ENCODE measurements at regions not wholly inside any gene's neighbourhood (a gene's known extent, or its start where the extent isn't known, plus 50 kb on each side); places are given as distances from the start of the nearest gene placed in this dataset.
"Not testable (repeated sequence)": the region's sequence is repeated elsewhere in the genome, so short reads cannot be mapped to it uniquely, and the experiment has no call there.

GRCh38 chr15:93929375-93930094 is 301.8 kb upstream of the MCTP2 start:
- Mint-ChIP-seq H3K4me1 (ENCODE audit: low read depth in 2 of 2) (peaks cover 6 to 7% of the 10 kb centered on the region in 2 donors), H3K36me3 (ENCODE audit: insufficient read depth) (no peaks in the 10 kb centered on the region), H3K4me3 (no peak overlapping the region), H3K27me3 (peaks cover 9 to 37% of the 10 kb centered on the region in 2 donors), H3K9me3 (no peaks in the 10 kb centered on the region), H3K27ac (no peak overlapping the region)
- DNase-seq: no peak
- no peak for ATAC-seq (replicated peaks)

GRCh38 chr15:93920204-93920603 is 311.2 kb upstream of the MCTP2 start:
- ATAC-seq (replicated peaks): no peak
- no peak for DNase-seq
- H3K4me3 Mint-ChIP-seq: no peak overlapping the region

GRCh38 chr15:93918801-93919200 is 312.6 kb upstream of the MCTP2 start:
- H3K9me3 Mint-ChIP-seq; H3K36me3 Mint-ChIP-seq (ENCODE audit: insufficient read depth); H3K4me1 Mint-ChIP-seq (ENCODE audit: low read depth in 2 of 2); H3K4me3 Mint-ChIP-seq; ATAC-seq (replicated peaks); DNase-seq; H3K27ac Mint-ChIP-seq: not testable (repeated sequence)
- H3K27me3 Mint-ChIP-seq: peaks cover 9 to 24% of the 10 kb centered on the region in 2 donors

More at GRCh38 chr15:93920204-93920603, 311.2 kb upstream of the MCTP2 start:
- peaks cover 9 to 18% of the 10 kb centered on the region in 2 donors for H3K27me3 Mint-ChIP-seq
- no peaks in the 10 kb centered on the region for H3K4me1 Mint-ChIP-seq (ENCODE audit: low read depth in 2 of 2)
- H3K36me3 Mint-ChIP-seq (ENCODE audit: insufficient read depth): no peaks in the 10 kb centered on the region
- no peak overlapping the region for H3K27ac Mint-ChIP-seq
- peaks cover 0 to 4% of the 10 kb centered on the region in 2 donors for H3K9me3 Mint-ChIP-seq

- Mint-ChIP-seq H3K4me3 (no peak overlapping the region), H3K27me3 (peaks cover 9 to 24% of the 10 kb centered on the region in 2 donors), H3K36me3 (ENCODE audit: insufficient read depth) (no peaks in the 10 kb centered on the region), H3K9me3 (peaks cover 0 to 1% of the 10 kb centered on the region in 2 donors), H3K4me1 (ENCODE audit: low read depth in 2 of 2) (no peaks in the 10 kb centered on the region), H3K27ac (no peak overlapping the region)
- DNase-seq (no peak), ATAC-seq (replicated peaks) (no peak)
Measured at GRCh38 chr15:93917181-93917580, 314.2 kb upstream of the MCTP2 start.

- no peak overlapping the region for H3K27ac Mint-ChIP-seq
- H3K4me3 Mint-ChIP-seq: no peak overlapping the region
- H3K4me1 Mint-ChIP-seq (ENCODE audit: low read depth in 2 of 2): no peaks in the 10 kb centered on the region
- DNase-seq (no peak), ATAC-seq (replicated peaks) (no peak)
- H3K9me3 Mint-ChIP-seq: no peaks in the 10 kb centered on the region
- no peaks in the 10 kb centered on the region for H3K36me3 Mint-ChIP-seq (ENCODE audit: insufficient read depth)
- peaks cover 23 to 26% of the 10 kb centered on the region in 2 donors for H3K27me3 Mint-ChIP-seq
Measured at GRCh38 chr15:93913871-93914270, 317.5 kb upstream of the MCTP2 start.

- Mint-ChIP-seq H3K9me3 (no peaks in the 10 kb centered on the region), H3K36me3 (ENCODE audit: insufficient read depth) (no peaks in the 10 kb centered on the region), H3K27ac (no peak overlapping the region), H3K27me3 (peaks cover 23 to 26% of the 10 kb centered on the region in 2 donors), H3K4me1 (ENCODE audit: low read depth in 2 of 2) (no peaks in the 10 kb centered on the region), H3K4me3 (no peak overlapping the region)
- no peak for DNase-seq
- no peak for ATAC-seq (replicated peaks)
Measured at GRCh38 chr15:93913310-93913709, 318.1 kb upstream of the MCTP2 start.

GRCh38 chr15:93900476-93901400 is 330.6 kb upstream of the MCTP2 start:
- Mint-ChIP-seq H3K4me3 (no peak overlapping the region), H3K27me3 (peaks cover 16 to 26% of the 10 kb centered on the region in 2 donors), H3K27ac (no peak overlapping the region), H3K9me3 (no peaks in the 10 kb centered on the region), H3K36me3 (ENCODE audit: insufficient read depth) (no peaks in the 10 kb centered on the region), H3K4me1 (ENCODE audit: low read depth in 2 of 2) (no peaks in the 10 kb centered on the region)
- no peak for DNase-seq
- no peak for ATAC-seq (replicated peaks)

GRCh38 chr15:93899817-93900216 is 331.5 kb upstream of the MCTP2 start:
- ATAC-seq (replicated peaks): no peak
- no peak overlapping the region for H3K4me3 Mint-ChIP-seq
- H3K36me3 Mint-ChIP-seq (ENCODE audit: insufficient read depth): no peaks in the 10 kb centered on the region
- no peaks in the 10 kb centered on the region for H3K9me3 Mint-ChIP-seq
- no peaks in the 10 kb centered on the region for H3K4me1 Mint-ChIP-seq (ENCODE audit: low read depth in 2 of 2)
- no peak for DNase-seq
- no peak overlapping the region for H3K27ac Mint-ChIP-seq
- peaks cover 21 to 26% of the 10 kb centered on the region in 2 donors for H3K27me3 Mint-ChIP-seq

- ATAC-seq (replicated peaks) (no peak), DNase-seq (no peak)
- H3K36me3 Mint-ChIP-seq (ENCODE audit: insufficient read depth): no peaks in the 10 kb centered on the region
- H3K27me3 Mint-ChIP-seq: peaks cover 21 to 22% of the 10 kb centered on the region in 2 donors
- H3K27ac Mint-ChIP-seq: no peak overlapping the region
- no peaks in the 10 kb centered on the region for H3K4me1 Mint-ChIP-seq (ENCODE audit: low read depth in 2 of 2)
- no peaks in the 10 kb centered on the region for H3K9me3 Mint-ChIP-seq
- H3K4me3 Mint-ChIP-seq: no peak overlapping the region
Measured at GRCh38 chr15:93897377-93897776, 334.0 kb upstream of the MCTP2 start.

- no peak overlapping the region for H3K27ac Mint-ChIP-seq
- no peak overlapping the region for H3K4me3 Mint-ChIP-seq
- no peaks in the 10 kb centered on the region for H3K9me3 Mint-ChIP-seq
- ATAC-seq (replicated peaks) (no peak), DNase-seq (no peak)
- H3K36me3 Mint-ChIP-seq (ENCODE audit: insufficient read depth): no peaks in the 10 kb centered on the region
- peaks cover 13 to 21% of the 10 kb centered on the region in 2 donors for H3K27me3 Mint-ChIP-seq
- H3K4me1 Mint-ChIP-seq (ENCODE audit: low read depth in 2 of 2): no peaks in the 10 kb centered on the region
Measured at GRCh38 chr15:93895976-93896770, 335.2 kb upstream of the MCTP2 start.

GRCh38 chr15:93894438-93895036 is 336.8 kb upstream of the MCTP2 start:
- H3K27me3 Mint-ChIP-seq: peaks cover 11% of the 10 kb centered on the region in 2 donors
- DNase-seq (no peak), ATAC-seq (replicated peaks) (no peak)
- H3K9me3 Mint-ChIP-seq: no peaks in the 10 kb centered on the region
- H3K36me3 Mint-ChIP-seq (ENCODE audit: insufficient read depth): no peaks in the 10 kb centered on the region
- H3K27ac Mint-ChIP-seq: no peak overlapping the region
- no peaks in the 10 kb centered on the region for H3K4me1 Mint-ChIP-seq (ENCODE audit: low read depth in 2 of 2)
- H3K4me3 Mint-ChIP-seq: no peak overlapping the region

- no peak overlapping the region for H3K4me3 Mint-ChIP-seq
- H3K27me3 Mint-ChIP-seq: peaks cover 31 to 41% of the 10 kb centered on the region in 2 donors
- no peaks in the 10 kb centered on the region for H3K4me1 Mint-ChIP-seq (ENCODE audit: low read depth in 2 of 2)
- DNase-seq (no peak), ATAC-seq (replicated peaks) (no peak)
- H3K27ac Mint-ChIP-seq: no peak overlapping the region
- H3K9me3 Mint-ChIP-seq: no peaks in the 10 kb centered on the region
- no peaks in the 10 kb centered on the region for H3K36me3 Mint-ChIP-seq (ENCODE audit: insufficient read depth)
Measured at GRCh38 chr15:93887151-93887550, 344.2 kb upstream of the MCTP2 start.

- H3K36me3 Mint-ChIP-seq (ENCODE audit: insufficient read depth): no peaks in the 10 kb centered on the region
- H3K9me3 Mint-ChIP-seq: peaks cover 0 to 3% of the 10 kb centered on the region in 2 donors
- ATAC-seq (replicated peaks) (no peak), DNase-seq (no peak)
- H3K4me3 Mint-ChIP-seq: no peak overlapping the region
- H3K27ac Mint-ChIP-seq: no peak overlapping the region
- no peaks in the 10 kb centered on the region for H3K4me1 Mint-ChIP-seq (ENCODE audit: low read depth in 2 of 2)
- H3K27me3 Mint-ChIP-seq: peaks cover 33 to 40% of the 10 kb centered on the region in 2 donors
Measured at GRCh38 chr15:93882779-93883178, 348.6 kb upstream of the MCTP2 start.

All from effector memory CD8-positive, alpha-beta T cell (primary cell).